HG02678 (cell line): ENCODE measurements at regions not wholly inside any gene's neighbourhood (a gene's known extent, or its start where the extent isn't known, plus 50 kb on each side); places are given as distances from the start of the nearest gene placed in this dataset.

ENCODE experiments used
- ATAC-seq: cut with Tn5 transposase; IDR thresholded peaks from one replicate; pipeline ENCODE4 v1.9.1; 2021; ENCODE audit warnings: mild to moderate bottlenecking, moderate library complexity; ENCODE audit not compliant: unreplicated experiment

DNA sequence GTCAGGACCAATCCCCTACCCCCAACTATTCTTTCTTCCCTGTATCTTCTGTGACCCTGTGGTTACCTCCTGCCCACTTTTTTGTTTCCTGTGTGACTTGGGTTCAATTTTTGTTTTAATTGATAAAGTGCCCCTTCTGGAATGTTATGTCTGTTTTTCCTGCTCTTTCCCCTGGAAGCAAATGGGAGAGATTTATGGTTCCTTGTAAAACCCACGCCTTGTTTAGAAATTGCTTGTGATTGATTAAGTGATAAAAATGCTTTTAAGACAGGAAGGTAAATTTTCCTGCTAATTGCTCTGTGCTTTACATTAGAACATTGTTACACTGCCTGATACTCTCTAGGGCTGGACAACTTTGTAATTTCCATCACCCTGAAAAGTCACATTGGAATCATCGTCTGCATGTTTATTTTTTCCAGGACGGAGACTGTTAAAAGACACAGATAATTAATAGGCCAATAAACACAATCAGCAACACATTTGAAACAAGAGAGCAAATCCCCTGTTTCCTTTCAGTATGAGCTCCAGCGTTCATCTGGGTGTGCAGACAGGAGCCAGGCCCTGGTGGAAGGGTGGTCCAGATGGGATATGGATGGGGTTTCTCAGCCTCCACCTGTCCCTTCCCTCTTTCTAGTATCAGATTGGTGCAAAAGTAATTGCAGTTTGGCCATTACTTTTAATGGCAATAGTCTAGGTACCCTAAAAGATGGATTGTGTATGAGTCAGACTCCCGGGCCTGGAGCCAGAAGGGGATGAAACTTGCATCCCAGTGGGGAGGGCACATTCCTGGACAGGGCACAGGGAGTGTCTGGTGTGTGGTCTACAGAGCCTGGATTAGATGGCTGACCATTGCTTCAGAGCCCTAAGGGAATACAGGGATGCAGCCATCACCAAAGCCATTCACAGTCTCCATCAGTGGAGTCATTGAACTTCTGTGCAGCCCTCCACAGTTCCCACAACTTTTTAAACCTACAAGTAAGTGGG, 58.1 kb upstream of the AGBL1 start:
- ATAC-seq: no peak

DNA sequence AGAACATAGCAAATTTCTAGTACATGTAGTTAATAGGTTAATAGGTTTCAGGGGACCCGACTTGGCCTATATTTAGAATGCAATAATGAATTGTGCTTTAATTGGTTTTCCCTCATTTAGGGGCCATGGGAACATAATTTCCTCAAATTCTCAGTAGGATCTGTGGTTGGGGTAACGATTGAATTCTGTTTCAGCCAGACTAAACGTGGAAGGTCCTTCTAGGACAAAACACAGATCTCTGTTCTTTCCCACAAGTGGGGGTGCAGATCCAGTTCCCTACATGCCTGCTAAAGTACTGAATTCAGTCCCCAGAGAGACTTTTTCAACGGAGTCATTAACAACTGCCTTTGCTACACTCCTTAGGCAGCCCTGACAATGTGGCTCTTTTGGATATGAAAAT, 50.7 kb upstream of the AGBL1 start:
- ATAC-seq: no peak
